OCI-LY7 (cell line): ENCODE measurements at regions not wholly inside any gene's neighbourhood (a gene's known extent, or its start where the extent isn't known, plus 50 kb on each side); places are given as distances from the start of the nearest gene placed in this dataset.

Source experiments
- CTCF ChIP-seq: fragments of 200-600 bp; sonication (generic); conservative IDR thresholded peaks from 2 replicates; pipeline ENCODE4 v1.5.1; 2014; ENCODE audit warnings: mild to moderate bottlenecking, antibody characterized with exemption, low read length, moderate library complexity, mixed read lengths
- EZH2phosphoT487 ChIP-seq: fragments of 200-600 bp; sonication (generic); IDR thresholded peaks from 2 replicates; pipeline ENCODE4 v1.6.1; 2018; ENCODE audit warnings: low read depth, borderline replicate concordance, mild to moderate bottlenecking, mixed run types, antibody characterized with exemption, low read length, moderate library complexity, mixed read lengths

GRCh38 chr5:2866662-2867372, 115.3 kb upstream of the IRX2 start:
- TF ChIP-seq CTCF, result no peak
- TF ChIP-seq EZH2phosphoT487, result no peak
